ENCODE measurements at regions not wholly inside any gene's neighbourhood (a gene's known extent, or its start where the extent isn't known, plus 50 kb on each side); places are given as distances from the start of the nearest gene placed in this dataset.

GRCh38 chr14:101370593-101371569, 190.4 kb upstream of the DIO3 start:
- no peak for DNase-seq (ENCODE audit: low spot score)

GRCh38 chr14:101371799-101372793, 189.2 kb upstream of the DIO3 start:
- DNase-seq (ENCODE audit: low spot score), result no peak

- DNase-seq (ENCODE audit: low spot score), result no peak
These were observed 188.2 kb upstream of the DIO3 start for GRCh38 chr14:101372894-101373620.

GRCh38 chr14:101373690-101374295, 187.5 kb upstream of the DIO3 start:
- no peak for DNase-seq (ENCODE audit: low spot score)

GRCh38 chr14:101374373-101375338, 186.6 kb upstream of the DIO3 start:
- no peak for DNase-seq (ENCODE audit: low spot score)

GRCh38 chr14:101377069-101377468, 184.2 kb upstream of the DIO3 start:
- no peak for DNase-seq (ENCODE audit: low spot score)

GRCh38 chr14:101379842-101380241, 181.5 kb upstream of the DIO3 start:
- no peak for DNase-seq (ENCODE audit: low spot score)

- DNase-seq (ENCODE audit: low spot score), result no peak
These were observed 180.8 kb upstream of the DIO3 start for GRCh38 chr14:101380512-101380911.

GRCh38 chr14:101380940-101381339, 180.4 kb upstream of the DIO3 start:
- DNase-seq (ENCODE audit: low spot score), result no peak

GRCh38 chr14:101383737-101384338, 177.5 kb upstream of the DIO3 start:
- DNase-seq (ENCODE audit: low spot score), result no peak

- no peak for DNase-seq (ENCODE audit: low spot score)
These were observed 166.9 kb upstream of the DIO3 start for GRCh38 chr14:101394374-101394773.

GRCh38 chr14:101395779-101396178, 165.5 kb upstream of the DIO3 start:
- no peak for DNase-seq (ENCODE audit: low spot score)

GRCh38 chr14:101397206-101397605, 164.1 kb upstream of the DIO3 start:
- peak; percentile 13 for DNase-seq (ENCODE audit: low spot score)

GRCh38 chr14:101398011-101398410, 163.3 kb upstream of the DIO3 start:
- peak; percentile 20 for DNase-seq (ENCODE audit: low spot score)

GRCh38 chr14:101399737-101400517, 161.4 kb upstream of the DIO3 start:
- DNase-seq (ENCODE audit: low spot score), result peak; percentile 31

GRCh38 chr14:101400830-101401229, 160.5 kb upstream of the DIO3 start:
- no peak for DNase-seq (ENCODE audit: low spot score)

GRCh38 chr14:101402936-101403660, 158.2 kb upstream of the DIO3 start:
- no peak for DNase-seq (ENCODE audit: low spot score)

- DNase-seq (ENCODE audit: low spot score), result no peak
These were observed 156.7 kb upstream of the DIO3 start for GRCh38 chr14:101404426-101405170.

Measured in D341Med (cell line).